GM12878 (cell line): ENCODE measurements at regions not wholly inside any gene's neighbourhood (a gene's known extent, or its start where the extent isn't known, plus 50 kb on each side); places are given as distances from the start of the nearest gene placed in this dataset.

Experiments
- ATAC-seq: fragments of 200-7000 bp; cut with Tn5 transposase; 3 replicates; pipeline ENCODE4 v1.9.1; 2020; ENCODE audit warnings: mild to moderate bottlenecking, moderate library complexity
- BruUV-seq: library from RNA; stranded (reverse); fragments of 400-500 nt; replicated peaks from 2 replicates; lab custom pipeline; 2021; lab: Mats Ljungman, UMichigan
- CTCF ChIA-PET: fragments of 300-600 bp; sonication (Branson Sonifier 250); formaldehyde crosslinking; extraction: SDS; loops from one replicate; lab custom pipeline; 2021; ENCODE audit warnings: inconsistent platforms; lab: Yijun Ruan, JAX
- POLR2A ChIA-PET: fragments of 350-600 bp; formaldehyde crosslinking; extraction: SDS; loops from one replicate; lab custom pipeline; 2021; ENCODE audit warnings: inconsistent platforms; lab: Charles Lee
- RAD21 ChIA-PET: fragments of 300-600 bp; sonication (Branson Sonifier 250); formaldehyde crosslinking; loops from one replicate; lab custom pipeline; 2023; ENCODE audit warnings: antibody characterized with exemption; ENCODE audit not compliant: unreplicated experiment; lab: Charles Lee
- SMC1A ChIA-PET: fragments of 300-600 bp; sonication (Branson Sonifier 250); formaldehyde crosslinking; loops from one replicate; lab custom pipeline; 2023; ENCODE audit not compliant: unreplicated experiment, uncharacterized antibody; lab: Charles Lee
- DNase-seq: peaks from one replicate; pipeline ENCODE4 v3.0.0-alpha.2; 2011; ENCODE audit warnings: low read depth, low spot score
- FAIRE-seq: peaks from 3 replicates; lab custom pipeline; 2011; peaks lifted over from hg19 to GRCh38; lab: Jason Lieb, UNC
- H2AFZ ChIP-seq: 2 replicates; pipeline ENCODE4 v1.6.0; 2011; ENCODE audit warnings: low read depth, low read length, control low read depth; ENCODE audit not compliant: control insufficient read depth
- H3K27ac ChIP-seq: 2 replicates; pipeline ENCODE4 v1.5.1; 2011; ENCODE audit warnings: control low read depth; ENCODE audit not compliant: control insufficient read depth, insufficient read depth
- H3K27me3 ChIP-seq, 2 experiments: replicated peaks in 1 of 2; 2 replicates each; pipeline versions ENCODE4 v1.6.0 to v1.6.1; 2011; ENCODE audit warnings: low read length in 1 of 2; ENCODE audit not compliant: control insufficient read depth in 2 of 2, insufficient read depth in 2 of 2
- H3K36me3 ChIP-seq, 2 experiments: 2 replicates each; pipeline ENCODE4 v1.5.1; 2011; ENCODE audit warnings: low read length in 1 of 2; ENCODE audit not compliant: control insufficient read depth in 2 of 2, insufficient read depth in 2 of 2
- H3K4me1 ChIP-seq: 2 replicates; pipeline ENCODE4 v1.6.1; 2011; ENCODE audit warnings: mild to moderate bottlenecking, low read length, moderate library complexity, mixed read lengths; ENCODE audit not compliant: control insufficient read depth, insufficient read depth
- H3K4me2 ChIP-seq: 2 replicates; pipeline ENCODE4 v1.6.0; 2011; ENCODE audit warnings: control low read depth; ENCODE audit not compliant: control insufficient read depth, insufficient read depth
- H3K4me3 ChIP-seq: fragments of 200-600 bp; sonication (generic); 2 replicates; pipeline ENCODE4 v1.5.1; 2016
- H3K79me2 ChIP-seq: 2 replicates; pipeline ENCODE4 v1.6.0; 2011; ENCODE audit warnings: low read length; ENCODE audit not compliant: control insufficient read depth, insufficient read depth
- H3K9ac ChIP-seq: 2 replicates; pipeline ENCODE4 v1.8.0; 2011; ENCODE audit warnings: low read length, control low read depth, mixed read lengths; ENCODE audit not compliant: control insufficient read depth, insufficient read depth
- H3K9me3 ChIP-seq: replicated peaks from 3 replicates; pipeline ENCODE4 v1.5.1; 2011; ENCODE audit warnings: mild to moderate bottlenecking, low read length; ENCODE audit not compliant: control insufficient read depth, insufficient read depth
- H4K20me1 ChIP-seq: 2 replicates; pipeline ENCODE4 v1.6.0; 2011; ENCODE audit not compliant: control insufficient read depth, insufficient read depth
- MYB ChIP-seq: fragments of 150-350 bp; IDR thresholded peaks from 2 replicates; pipeline ENCODE4 v1.6.1; 2014; ENCODE audit warnings: mild to moderate bottlenecking, low read depth, low read length, borderline replicate concordance
- NR2C2 ChIP-seq: IDR thresholded peaks from 2 replicates; pipeline ENCODE4 v1.6.1; 2011; ENCODE audit warnings: borderline replicate concordance, low read depth; ENCODE audit not compliant: control insufficient read depth, insufficient read length
- STAT3 ChIP-seq: IDR thresholded peaks from 2 replicates; pipeline ENCODE4 v1.6.1; 2011; ENCODE audit warnings: low read depth, low read length, improper control_type of control experiment
- ZNF207 ChIP-seq: fragments of 450-650 bp; IDR thresholded peaks from 2 replicates; pipeline ENCODE4 v1.6.1; 2014; ENCODE audit warnings: antibody characterized with exemption, mild to moderate bottlenecking, borderline replicate concordance
- WGBS: methylation state at CpG from one replicate; pipeline ENCODE4 v1.1.6; 2016; ENCODE audit warnings: low lambda C conversion rate; ENCODE audit not compliant: insufficient replicate concordance, insufficient coverage; ENCODE audit errors: missing lambda C conversion rate; 5-methylcytosine and 5-hydroxymethylcytosine counted together
- in situ Hi-C: fragments of 300-500 bp; cut with MboI; formaldehyde crosslinking; loops from 9 replicates; pipeline ENCODE4 v1.14.3; 2018; ENCODE audit warnings: mixed read lengths
- intact Hi-C: fragments of 100-400 bp; cut with micrococcal nuclease; formaldehyde crosslinking; loops from one replicate; pipeline ENCODE4 v1.14.2; 2022; ENCODE audit not compliant: unreplicated experiment
- TF ChIP-seq, protein P1 (sequence below), 3 experiments: IDR thresholded peaks in 2 of 3; conservative IDR thresholded peaks in 1 of 3; 2 replicates each; pipeline ENCODE4 v1.5.1; 2011; ENCODE audit warnings: low read depth in 3 of 3, low read length in 3 of 3, mild to moderate bottlenecking in 3 of 3, control low read depth in 2 of 3, moderate library complexity in 2 of 3, inconsistent platforms in 1 of 3, mixed read lengths in 1 of 3; ENCODE audit not compliant: control insufficient read depth in 2 of 3, insufficient read depth in 1 of 3; ENCODE audit errors: extremely low read depth in 1 of 3

DNA sequence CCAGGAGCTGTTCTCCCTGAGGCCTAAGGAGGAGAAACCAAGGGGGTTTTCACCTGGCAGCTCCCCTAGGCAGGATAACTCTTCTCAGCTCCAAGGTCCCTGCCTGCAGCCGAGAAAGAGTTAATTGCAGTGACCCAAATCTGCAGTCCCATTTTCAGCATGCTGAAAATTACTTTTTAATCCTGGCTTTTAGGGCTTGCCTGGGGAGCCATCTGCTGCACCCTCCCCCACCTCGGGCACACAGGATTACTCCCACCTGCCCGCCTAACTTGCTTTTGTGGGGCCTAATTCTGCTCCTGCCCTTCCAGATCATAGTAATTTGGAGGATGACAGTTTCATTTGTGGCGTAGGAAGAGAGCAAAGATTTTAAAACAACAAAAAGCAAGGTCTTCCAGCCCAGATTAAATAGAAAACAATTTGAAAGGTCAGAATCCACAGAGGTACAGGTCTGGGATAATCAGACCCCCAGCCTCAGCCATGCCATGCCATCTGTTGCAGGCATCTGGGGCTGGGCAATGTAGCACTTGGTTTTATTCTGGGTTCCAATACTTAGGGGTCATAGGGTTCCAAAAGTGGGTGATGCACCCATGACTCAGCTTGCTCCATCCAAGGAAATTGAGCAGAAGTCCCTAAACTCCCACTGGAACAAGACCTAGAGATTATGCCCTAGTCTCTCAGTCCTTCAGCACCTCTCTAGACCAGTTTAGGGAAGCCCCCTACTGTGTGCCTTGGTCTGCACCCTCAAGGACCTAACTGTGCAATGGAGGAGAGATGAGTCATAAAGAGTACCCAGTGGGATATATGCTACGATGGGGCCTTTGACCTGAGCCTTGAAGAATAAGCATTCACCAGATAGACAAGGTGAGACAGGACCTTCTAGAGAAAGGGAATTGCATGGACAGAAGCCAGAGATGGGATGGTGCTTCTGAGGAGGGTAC, 64.5 kb upstream of the NLK start:
- RAD21 ChIA-PET: interaction anchor here (3.1 to 4.1 kb wide), 2 partner anchors 8 to 34 kb away, joined by 20 to 25 read pairs; no protein-coding TSS in a partner anchor

More for the DNA sequence above, 64.5 kb upstream of the NLK start:
- no peaks in the 10 kb centered on the region for H3K27me3 ChIP-seq
- no peaks in the 10 kb centered on the region for H3K79me2 ChIP-seq
- DNase-seq: no peak
- no peaks in the 10 kb centered on the region for H4K20me1 ChIP-seq
- BruUV-seq: no TSS peak
- ChIA-PET CTCF (no interaction called here), POLR2A (no interaction called here), SMC1A (interaction anchor here (2.8 to 3.9 kb wide), 2 partner anchors 19 to 85 kb away, joined by 14 to 20 read pairs; partner anchors contain the start of gene LYRM9)
- intact Hi-C loops (no loop called here), in situ Hi-C loops (no loop called here)
- H3K9ac ChIP-seq: no peak overlapping the region
- no peak overlapping the region for H3K4me3 ChIP-seq
- H3K9me3 ChIP-seq: no peaks in the 10 kb centered on the region
- H3K36me3 ChIP-seq: no peaks in the 10 kb centered on the region
- 17% methylated on average over 5 of the region's 5 CpGs for WGBS
- no peak for ATAC-seq
- no peak overlapping the region for H3K27ac ChIP-seq
- TF ChIP-seq STAT3: no peak
- TF ChIP-seq, protein P1, sequence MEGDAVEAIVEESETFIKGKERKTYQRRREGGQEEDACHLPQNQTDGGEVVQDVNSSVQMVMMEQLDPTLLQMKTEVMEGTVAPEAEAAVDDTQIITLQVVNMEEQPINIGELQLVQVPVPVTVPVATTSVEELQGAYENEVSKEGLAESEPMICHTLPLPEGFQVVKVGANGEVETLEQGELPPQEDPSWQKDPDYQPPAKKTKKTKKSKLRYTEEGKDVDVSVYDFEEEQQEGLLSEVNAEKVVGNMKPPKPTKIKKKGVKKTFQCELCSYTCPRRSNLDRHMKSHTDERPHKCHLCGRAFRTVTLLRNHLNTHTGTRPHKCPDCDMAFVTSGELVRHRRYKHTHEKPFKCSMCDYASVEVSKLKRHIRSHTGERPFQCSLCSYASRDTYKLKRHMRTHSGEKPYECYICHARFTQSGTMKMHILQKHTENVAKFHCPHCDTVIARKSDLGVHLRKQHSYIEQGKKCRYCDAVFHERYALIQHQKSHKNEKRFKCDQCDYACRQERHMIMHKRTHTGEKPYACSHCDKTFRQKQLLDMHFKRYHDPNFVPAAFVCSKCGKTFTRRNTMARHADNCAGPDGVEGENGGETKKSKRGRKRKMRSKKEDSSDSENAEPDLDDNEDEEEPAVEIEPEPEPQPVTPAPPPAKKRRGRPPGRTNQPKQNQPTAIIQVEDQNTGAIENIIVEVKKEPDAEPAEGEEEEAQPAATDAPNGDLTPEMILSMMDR (IDR thresholded peaks at IDR 0.05 in 2 of 3, conservative IDR thresholded peaks at IDR 0.05 in 1 of 3; ENCODE audit: control insufficient read depth in 2 of 3, extremely low read depth in 1 of 3, insufficient read depth in 1 of 3, low read depth in 3 of 3, low read length in 3 of 3): no peak
- TF ChIP-seq MYB: no peak
- TF ChIP-seq NR2C2: no peak
- no peak for TF ChIP-seq ZNF207
- peaks cover 23% of the 10 kb centered on the region for H3K4me1 ChIP-seq
- peak overlapping the region; percentile 42; the same call in 1 of the 2 replicates for H2AFZ ChIP-seq
- FAIRE-seq: no peak
- H3K4me2 ChIP-seq: no peak overlapping the region
